GM18867 (cell line): ENCODE measurements at regions not wholly inside any gene's neighbourhood (a gene's known extent, or its start where the extent isn't known, plus 50 kb on each side); places are given as distances from the start of the nearest gene placed in this dataset.

Source experiments
- ATAC-seq: cut with Tn5 transposase; IDR thresholded peaks from one replicate; pipeline ENCODE4 v1.9.1; 2021; ENCODE audit warnings: mild to moderate bottlenecking, moderate library complexity; ENCODE audit not compliant: unreplicated experiment

- ATAC-seq, result peak; percentile 52
These were observed 53.7 kb upstream of the SLC4A10 start for GRCh38 chr2:161570424-161571050.

- ATAC-seq, result peak; percentile 36
These were observed 53.2 kb upstream of the SLC4A10 start for GRCh38 chr2:161571051-161571429.
